NCI-H1436 (cell line): ENCODE measurements at regions not wholly inside any gene's neighbourhood (a gene's known extent, or its start where the extent isn't known, plus 50 kb on each side); places are given as distances from the start of the nearest gene placed in this dataset.

ENCODE experiments used
- DNase-seq: peaks from one replicate; lab custom pipeline; 2025; lab: John Stamatoyannopoulos, UW

GRCh38 chr15:31975830-31976229, 54.5 kb upstream of the CHRNA7 start:
- DNase-seq = no peak

- no peak for DNase-seq
Measured at GRCh38 chr15:31977138-31977537, 53.2 kb upstream of the CHRNA7 start.

GRCh38 chr15:31977812-31978661, 52.3 kb upstream of the CHRNA7 start:
- DNase-seq = peak; percentile 57
